Sigmoid colon (tissue), 4 donors: ENCODE measurements at regions not wholly inside any gene's neighbourhood (a gene's known extent, or its start where the extent isn't known, plus 50 kb on each side); places are given as distances from the start of the nearest gene placed in this dataset.

Experiments used
- CTCF ChIP-seq, 4 experiments: fragments of 450-650 bp in 3 of 4; fragments of 200-600 bp in 1 of 4; IDR thresholded peaks; one replicate each; pipeline ENCODE4 v1.5.1; 2016 to 2019; ENCODE audit warnings: antibody characterized with exemption in 4 of 4, mild to moderate bottlenecking in 3 of 4, moderate library complexity in 2 of 4
- EP300 ChIP-seq, 4 donors: sonication (generic); formaldehyde crosslinking; IDR thresholded peaks; one replicate each; pipeline ENCODE4 v1.6.1; 2017; ENCODE audit warnings: antibody characterized with exemption in 4 of 4
- POLR2A ChIP-seq, 2 donors: fragments of 450-650 bp; IDR thresholded peaks; one replicate each; pipeline ENCODE4 v1.6.1; 2016; ENCODE audit warnings: antibody characterized with exemption in 2 of 2, mild to moderate bottlenecking in 2 of 2, moderate library complexity in 2 of 2
- POLR2AphosphoS5 ChIP-seq, 4 donors: sonication (generic); formaldehyde crosslinking; IDR thresholded peaks; one replicate each; pipeline ENCODE4 v1.6.1; 2017; ENCODE audit warnings: antibody characterized with exemption in 4 of 4

GRCh38 chr15:57866149-57866736 is 159.7 kb downstream of the POLR2M start:
- TF ChIP-seq CTCF (IDR thresholded peaks at IDR 0.05) (peak in 3 of 4 experiments; percentile 22 to 57 (median 39)), EP300 (IDR thresholded peaks at IDR 0.05) (no peak), POLR2A (IDR thresholded peaks at IDR 0.05) (no peak), POLR2AphosphoS5 (IDR thresholded peaks at IDR 0.05) (no peak)
